ENCODE measurements at regions not wholly inside any gene's neighbourhood (a gene's known extent, or its start where the extent isn't known, plus 50 kb on each side); places are given as distances from the start of the nearest gene placed in this dataset.
"Not testable (repeated sequence)": the region's sequence is repeated elsewhere in the genome, so short reads cannot be mapped to it uniquely, and the experiment has no call there.

DNA sequence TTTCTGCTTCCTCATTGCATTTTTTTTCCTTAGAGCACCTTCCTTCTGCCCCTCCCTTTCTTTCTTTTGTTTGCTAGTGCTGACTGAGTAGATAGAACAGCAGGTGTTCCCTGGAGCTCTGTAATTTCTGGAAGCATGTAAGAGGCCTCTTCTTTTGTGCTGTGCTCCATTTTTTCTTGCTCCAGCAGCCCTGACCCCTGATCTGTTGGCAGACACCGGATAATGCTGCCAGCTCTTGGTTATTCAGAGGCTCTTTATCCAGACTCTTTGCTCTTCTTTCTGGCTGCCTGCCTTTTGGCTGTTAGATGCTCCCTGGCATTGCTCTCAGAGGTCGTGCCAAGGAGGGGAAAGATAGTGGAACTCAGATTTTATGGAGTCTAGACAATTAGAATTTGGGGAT lies 104.4 kb upstream of the RBMS3 start:
- no peak overlapping the region for H3K27ac ChIP-seq (ENCODE audit: low read length)
- H3K36me3 ChIP-seq (ENCODE audit: control insufficient read depth in 2 of 2, insufficient read depth in 2 of 2, low read length in 2 of 2), result no peaks in the 10 kb centered on the region
- no peaks in the 10 kb centered on the region for H3K9me3 ChIP-seq (ENCODE audit: control insufficient read depth in 2 of 2, low read length in 2 of 2)
- H3K4me1 ChIP-seq (ENCODE audit: control insufficient read depth, insufficient read depth, low read length), result no peaks in the 10 kb centered on the region
- H3K4me3 ChIP-seq (ENCODE audit: low read length in 2 of 2), result no peak overlapping the region
- H3K9ac ChIP-seq (ENCODE audit: low read length in 2 of 2), result no peak overlapping the region
- no peaks in the 10 kb centered on the region for H3K27me3 ChIP-seq (ENCODE audit: control insufficient read depth in 1 of 2, insufficient read depth in 2 of 2, low read length in 2 of 2)

DNA sequence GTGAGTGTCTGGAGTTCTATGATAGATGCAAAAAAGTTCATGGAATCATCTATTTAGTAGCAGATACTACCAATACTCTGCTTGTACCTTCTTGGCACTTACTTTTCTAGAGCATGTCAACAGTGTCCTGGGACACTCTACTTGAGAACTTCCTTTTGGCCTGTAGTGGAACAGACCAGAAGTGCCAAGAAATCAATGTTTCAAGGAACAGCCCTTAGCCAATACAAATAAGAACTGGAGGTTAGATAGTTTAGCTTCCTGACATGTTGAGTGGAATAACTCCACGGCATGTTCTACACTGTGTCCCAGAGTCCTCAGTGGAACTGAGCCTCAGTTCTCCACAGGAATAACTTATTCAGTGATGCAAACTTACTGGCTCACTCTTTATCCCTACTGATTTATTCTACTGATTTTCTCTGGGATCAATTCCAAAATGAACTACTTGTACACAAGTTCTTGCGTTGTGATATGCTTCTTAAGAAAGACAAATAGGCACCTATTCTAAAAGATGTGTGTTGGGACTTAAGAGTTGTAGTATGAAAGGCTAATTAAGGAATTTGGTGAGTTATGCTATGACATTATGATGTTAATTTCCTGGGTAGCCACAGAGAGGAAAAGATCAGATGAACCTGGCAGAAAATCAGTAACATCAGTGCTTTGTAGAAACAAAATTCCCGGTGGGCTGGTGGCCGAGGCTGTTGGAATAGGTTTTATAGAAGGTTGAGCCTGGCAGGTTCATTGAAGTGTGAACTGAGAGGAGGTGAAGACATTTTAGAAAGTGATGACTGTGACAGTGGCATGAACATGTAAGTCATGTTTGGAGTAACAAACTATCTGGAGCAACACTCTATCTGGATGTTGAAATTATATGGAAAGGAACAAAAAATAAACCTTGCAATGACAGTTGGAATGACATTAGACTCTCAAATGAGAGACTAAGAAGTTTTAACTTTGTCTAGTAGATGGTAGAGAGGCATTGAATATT lies 101.8 kb upstream of the RBMS3 start:
- no peaks in the 10 kb centered on the region for H3K27me3 ChIP-seq (ENCODE audit: control insufficient read depth in 1 of 2, insufficient read depth in 2 of 2, low read length in 2 of 2)
- H3K9ac ChIP-seq (ENCODE audit: low read length in 2 of 2), result no peak overlapping the region
- H3K4me3 ChIP-seq (ENCODE audit: low read length in 2 of 2), result no peak overlapping the region
- no peaks in the 10 kb centered on the region for H3K36me3 ChIP-seq (ENCODE audit: control insufficient read depth in 2 of 2, insufficient read depth in 2 of 2, low read length in 2 of 2)
- no peak overlapping the region for H3K27ac ChIP-seq (ENCODE audit: low read length)
- no peaks in the 10 kb centered on the region for H3K4me1 ChIP-seq (ENCODE audit: control insufficient read depth, insufficient read depth, low read length)
- H3K9me3 ChIP-seq (ENCODE audit: control insufficient read depth in 2 of 2, low read length in 2 of 2), result no peaks in the 10 kb centered on the region

DNA sequence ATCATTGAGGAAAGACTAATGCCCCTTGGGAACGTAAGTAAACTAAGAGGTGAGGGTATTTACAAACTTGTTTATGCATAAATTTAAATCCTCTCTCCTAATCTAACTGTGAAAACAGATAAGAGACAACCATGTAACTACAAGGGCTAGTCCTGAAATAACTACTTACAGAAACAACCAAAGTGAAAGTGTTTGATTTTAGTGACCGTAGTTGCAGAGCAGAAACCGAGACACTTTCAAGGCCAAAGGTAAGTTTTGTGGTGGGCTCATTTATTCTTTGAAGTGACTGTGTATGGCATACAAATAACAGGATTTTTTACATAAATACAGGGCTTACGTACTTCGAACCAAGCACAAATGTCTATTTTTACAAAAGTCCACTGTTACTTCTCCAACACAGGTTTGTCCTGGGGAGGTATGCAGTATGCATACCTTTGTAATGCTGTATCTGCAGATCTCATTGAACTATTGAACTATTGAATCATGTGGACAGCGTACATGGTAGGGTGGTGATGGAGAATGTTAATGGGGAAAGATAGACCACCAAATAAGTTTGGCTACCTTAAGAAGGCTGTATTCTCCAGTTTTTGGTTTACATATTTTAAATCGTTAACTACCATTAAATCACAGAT lies 99.6 kb upstream of the RBMS3 start:
- Histone ChIP-seq H3K4me1 (ENCODE audit: control insufficient read depth, insufficient read depth, low read length) (no peaks in the 10 kb centered on the region), H3K9ac (ENCODE audit: low read length in 2 of 2) (no peak overlapping the region), H3K9me3 (ENCODE audit: control insufficient read depth in 2 of 2, low read length in 2 of 2) (no peaks in the 10 kb centered on the region), H3K36me3 (ENCODE audit: control insufficient read depth in 2 of 2, insufficient read depth in 2 of 2, low read length in 2 of 2) (no peaks in the 10 kb centered on the region), H3K27ac (ENCODE audit: low read length) (no peak overlapping the region), H3K27me3 (ENCODE audit: control insufficient read depth in 1 of 2, insufficient read depth in 2 of 2, low read length in 2 of 2) (no peaks in the 10 kb centered on the region), H3K4me3 (ENCODE audit: low read length in 2 of 2) (no peak overlapping the region)

DNA sequence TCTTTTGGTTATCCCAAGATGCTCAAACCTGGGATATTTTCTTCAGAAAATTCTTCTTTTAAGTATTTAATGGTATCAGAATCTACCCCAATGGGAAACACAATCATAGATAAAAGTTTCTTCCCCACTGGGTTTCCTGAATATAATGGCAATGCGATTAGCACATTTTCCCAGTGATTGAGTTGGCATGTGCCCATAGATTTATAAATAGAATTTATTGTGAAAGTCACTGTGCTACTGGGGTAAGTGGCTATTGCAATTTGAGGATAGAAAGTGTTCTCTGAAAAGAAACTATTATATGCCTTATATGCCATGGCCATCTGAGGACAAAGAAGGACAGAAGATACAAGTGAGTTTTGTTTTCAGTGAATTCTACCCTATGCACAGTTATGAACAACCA lies 99.0 kb upstream of the RBMS3 start:
- H3K9ac ChIP-seq (ENCODE audit: low read length in 2 of 2), result no peak overlapping the region
- H3K4me1 ChIP-seq (ENCODE audit: control insufficient read depth, insufficient read depth, low read length), result no peaks in the 10 kb centered on the region
- H3K36me3 ChIP-seq (ENCODE audit: control insufficient read depth in 2 of 2, insufficient read depth in 2 of 2, low read length in 2 of 2), result no peaks in the 10 kb centered on the region
- no peaks in the 10 kb centered on the region for H3K27me3 ChIP-seq (ENCODE audit: control insufficient read depth in 1 of 2, insufficient read depth in 2 of 2, low read length in 2 of 2)
- H3K4me3 ChIP-seq (ENCODE audit: low read length in 2 of 2), result no peak overlapping the region
- no peak overlapping the region for H3K27ac ChIP-seq (ENCODE audit: low read length)
- no peaks in the 10 kb centered on the region for H3K9me3 ChIP-seq (ENCODE audit: control insufficient read depth in 2 of 2, low read length in 2 of 2)

DNA sequence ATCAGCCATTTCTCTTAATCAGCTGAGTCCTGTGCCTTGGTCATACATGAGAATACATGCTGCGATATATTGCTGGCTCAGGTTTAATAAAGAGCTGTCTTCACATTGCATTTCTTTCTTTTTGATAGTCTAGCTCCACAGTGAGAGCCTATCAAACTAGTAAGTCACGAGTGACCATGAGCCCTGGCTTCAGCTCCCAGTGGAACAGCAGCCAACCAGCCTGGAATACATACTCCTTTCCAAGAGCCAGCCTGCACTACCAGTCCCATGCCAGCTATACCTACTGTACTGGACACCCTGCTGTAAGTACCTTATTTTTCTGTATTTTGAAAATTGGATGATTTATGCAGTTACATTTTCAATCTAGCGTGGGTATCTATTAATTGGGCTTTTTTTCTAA lies 98.0 kb upstream of the RBMS3 start:
- H3K36me3 ChIP-seq (ENCODE audit: control insufficient read depth in 2 of 2, insufficient read depth in 2 of 2, low read length in 2 of 2); H3K27ac ChIP-seq (ENCODE audit: low read length); H3K9me3 ChIP-seq (ENCODE audit: control insufficient read depth in 2 of 2, low read length in 2 of 2); H3K9ac ChIP-seq (ENCODE audit: low read length in 2 of 2); H3K4me1 ChIP-seq (ENCODE audit: control insufficient read depth, insufficient read depth, low read length); H3K27me3 ChIP-seq (ENCODE audit: control insufficient read depth in 1 of 2, insufficient read depth in 2 of 2, low read length in 2 of 2); H3K4me3 ChIP-seq (ENCODE audit: low read length in 2 of 2): not testable (repeated sequence)

DNA sequence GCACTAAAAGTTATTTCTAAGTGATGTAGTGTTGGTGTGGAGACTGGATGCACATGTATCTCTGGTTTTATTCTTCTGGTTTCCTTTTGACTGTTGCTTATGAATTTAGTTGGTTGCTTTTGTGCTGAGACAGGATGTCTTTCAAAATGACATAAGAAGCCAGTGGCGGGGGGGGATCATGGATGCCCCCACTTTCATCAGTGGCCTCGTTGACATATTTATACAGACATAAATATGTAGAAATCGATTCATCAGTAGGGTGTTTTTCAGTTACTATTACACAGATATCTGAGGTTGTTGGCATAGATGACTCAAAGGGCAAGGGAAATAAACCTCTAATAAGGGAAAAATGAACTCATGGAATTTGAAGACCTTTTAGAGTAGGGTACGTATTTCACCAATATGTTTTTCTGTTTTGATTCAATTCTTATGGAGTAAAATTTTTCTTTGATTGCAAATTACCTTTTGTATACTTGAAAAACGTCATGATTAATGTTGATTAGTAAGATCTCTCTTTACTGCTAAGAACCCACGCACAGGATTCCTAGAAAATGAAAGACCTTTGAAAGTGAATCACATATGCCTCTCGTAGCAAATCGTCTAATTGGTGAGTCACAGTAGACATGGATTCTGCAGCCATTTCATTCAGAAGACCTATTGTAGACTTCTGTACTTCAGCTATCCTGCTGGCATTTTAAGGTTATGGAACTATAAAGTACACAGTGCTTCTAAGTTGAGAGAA lies 97.4 kb upstream of the RBMS3 start:
- no peak overlapping the region for H3K27ac ChIP-seq (ENCODE audit: low read length)
- no peak overlapping the region for H3K9ac ChIP-seq (ENCODE audit: low read length in 2 of 2)
- H3K4me1 ChIP-seq (ENCODE audit: control insufficient read depth, insufficient read depth, low read length), result no peaks in the 10 kb centered on the region
- no peak overlapping the region for H3K4me3 ChIP-seq (ENCODE audit: low read length in 2 of 2)
- no peaks in the 10 kb centered on the region for H3K36me3 ChIP-seq (ENCODE audit: control insufficient read depth in 2 of 2, insufficient read depth in 2 of 2, low read length in 2 of 2)
- H3K27me3 ChIP-seq (ENCODE audit: control insufficient read depth in 1 of 2, insufficient read depth in 2 of 2, low read length in 2 of 2), result no peaks in the 10 kb centered on the region
- H3K9me3 ChIP-seq (ENCODE audit: control insufficient read depth in 2 of 2, low read length in 2 of 2), result no peaks in the 10 kb centered on the region

DNA sequence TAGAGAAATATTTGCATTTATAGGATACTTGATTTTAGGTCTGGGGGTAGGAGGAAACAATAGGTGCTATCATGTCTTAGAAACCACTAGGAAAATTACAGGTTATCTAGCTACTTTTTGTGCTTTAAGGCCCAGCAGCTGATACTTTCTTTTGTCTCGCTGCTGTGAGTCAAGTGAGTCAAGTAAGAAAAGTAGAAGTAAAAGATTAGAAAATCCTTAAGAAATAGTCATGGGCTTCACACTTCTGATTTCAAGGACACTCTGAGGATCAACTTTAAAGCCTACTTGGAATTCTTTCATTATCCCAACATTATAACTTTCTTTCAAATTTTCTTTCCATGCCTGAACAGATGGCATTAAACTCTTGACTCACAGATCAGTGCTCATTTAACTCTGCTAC lies 95.2 kb upstream of the RBMS3 start:
- Histone ChIP-seq H3K9ac (ENCODE audit: low read length in 2 of 2) (no peak overlapping the region), H3K36me3 (ENCODE audit: control insufficient read depth in 2 of 2, insufficient read depth in 2 of 2, low read length in 2 of 2) (no peaks in the 10 kb centered on the region), H3K4me1 (ENCODE audit: control insufficient read depth, insufficient read depth, low read length) (no peaks in the 10 kb centered on the region), H3K4me3 (ENCODE audit: low read length in 2 of 2) (no peak overlapping the region), H3K9me3 (ENCODE audit: control insufficient read depth in 2 of 2, low read length in 2 of 2) (no peaks in the 10 kb centered on the region), H3K27me3 (ENCODE audit: control insufficient read depth in 1 of 2, insufficient read depth in 2 of 2, low read length in 2 of 2) (no peaks in the 10 kb centered on the region), H3K27ac (ENCODE audit: low read length) (no peak overlapping the region)

DNA sequence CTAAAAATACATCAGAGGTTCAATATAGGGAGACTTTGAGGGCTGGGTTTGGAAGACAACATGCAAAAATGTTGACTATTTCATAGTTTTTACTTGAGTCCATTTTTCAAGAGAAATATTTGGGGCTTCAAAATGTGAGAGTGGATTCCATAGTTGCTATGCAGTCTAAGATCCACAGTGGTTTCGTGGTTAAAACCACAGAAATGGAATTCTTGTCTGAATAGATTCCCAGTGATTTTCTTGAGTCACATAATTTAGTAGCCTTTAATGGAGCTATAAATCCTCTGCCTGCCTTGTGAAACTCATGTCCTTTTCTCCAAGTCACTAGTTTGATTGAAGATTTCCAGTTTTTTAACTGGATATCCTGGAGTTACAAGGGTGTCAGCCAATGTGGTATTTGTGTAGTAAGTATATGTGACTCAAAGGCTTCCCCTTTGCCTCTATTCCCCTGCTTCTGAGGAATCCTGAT lies 94.7 kb upstream of the RBMS3 start:
- Histone ChIP-seq H3K4me3 (ENCODE audit: low read length in 2 of 2) (no peak overlapping the region), H3K9me3 (ENCODE audit: control insufficient read depth in 2 of 2, low read length in 2 of 2) (no peaks in the 10 kb centered on the region), H3K9ac (ENCODE audit: low read length in 2 of 2) (no peak overlapping the region), H3K27me3 (ENCODE audit: control insufficient read depth in 1 of 2, insufficient read depth in 2 of 2, low read length in 2 of 2) (no peaks in the 10 kb centered on the region), H3K27ac (ENCODE audit: low read length) (no peak overlapping the region), H3K36me3 (ENCODE audit: control insufficient read depth in 2 of 2, insufficient read depth in 2 of 2, low read length in 2 of 2) (no peaks in the 10 kb centered on the region), H3K4me1 (ENCODE audit: control insufficient read depth, insufficient read depth, low read length) (no peaks in the 10 kb centered on the region)

DNA sequence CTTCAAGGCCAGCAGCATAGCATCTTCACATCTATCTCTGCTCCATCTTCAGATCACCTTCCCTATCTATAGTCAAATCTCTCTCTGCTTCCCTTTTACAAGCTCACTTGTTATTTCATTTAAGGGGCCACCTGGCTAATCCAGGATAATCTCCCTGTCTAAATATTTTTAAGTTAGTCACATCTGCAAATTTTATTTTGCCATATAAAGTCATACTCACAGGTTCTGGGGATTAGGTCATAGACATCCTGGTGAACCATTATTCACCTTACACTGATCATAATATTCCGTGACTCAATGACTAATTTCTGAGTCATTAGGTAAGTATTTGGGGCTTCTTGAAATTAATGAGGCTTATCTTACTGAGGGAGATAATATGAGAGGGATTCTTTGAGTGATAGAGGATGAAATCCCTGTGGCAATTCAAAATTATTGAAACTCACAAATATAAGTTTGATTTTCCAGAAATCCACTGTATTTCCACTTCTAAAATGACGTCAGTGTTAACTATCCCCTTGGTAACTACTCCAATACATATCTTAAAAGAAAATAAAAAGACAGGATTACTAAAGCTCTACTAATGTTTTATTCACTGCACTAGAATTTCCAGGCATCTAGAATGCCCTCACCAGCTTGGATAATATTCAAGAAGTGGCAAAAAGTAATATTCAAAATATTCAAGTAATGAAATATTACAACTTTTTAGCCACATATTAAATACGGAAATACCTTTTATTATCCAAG lies 93.7 kb upstream of the RBMS3 start:
- no peaks in the 10 kb centered on the region for H3K27me3 ChIP-seq (ENCODE audit: control insufficient read depth in 1 of 2, insufficient read depth in 2 of 2, low read length in 2 of 2)
- H3K9ac ChIP-seq (ENCODE audit: low read length in 2 of 2), result no peak overlapping the region
- no peaks in the 10 kb centered on the region for H3K9me3 ChIP-seq (ENCODE audit: control insufficient read depth in 2 of 2, low read length in 2 of 2)
- H3K4me1 ChIP-seq (ENCODE audit: control insufficient read depth, insufficient read depth, low read length), result no peaks in the 10 kb centered on the region
- no peak overlapping the region for H3K4me3 ChIP-seq (ENCODE audit: low read length in 2 of 2)
- no peak overlapping the region for H3K27ac ChIP-seq (ENCODE audit: low read length)
- no peaks in the 10 kb centered on the region for H3K36me3 ChIP-seq (ENCODE audit: control insufficient read depth in 2 of 2, insufficient read depth in 2 of 2, low read length in 2 of 2)

DNA sequence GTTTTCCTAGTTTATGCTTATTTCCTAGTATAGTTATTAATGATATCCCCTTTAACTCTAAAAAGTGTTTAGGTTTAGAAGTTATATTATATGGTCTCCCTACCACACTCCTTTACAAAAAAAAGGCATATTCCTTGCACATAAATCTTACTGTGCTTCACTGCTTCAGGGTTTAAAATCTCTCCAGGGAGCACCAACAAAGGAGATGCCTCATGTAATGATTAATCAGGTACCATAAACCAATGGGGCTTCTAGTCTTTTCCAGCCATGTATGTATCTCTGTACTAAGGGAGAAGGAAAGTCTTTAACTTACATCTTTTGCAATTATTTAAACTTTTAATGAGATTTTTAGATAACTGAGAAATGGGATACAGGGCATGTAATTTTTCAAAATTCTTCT lies 91.5 kb upstream of the RBMS3 start:
- no peaks in the 10 kb centered on the region for H3K27me3 ChIP-seq (ENCODE audit: control insufficient read depth in 1 of 2, insufficient read depth in 2 of 2, low read length in 2 of 2)
- no peaks in the 10 kb centered on the region for H3K4me1 ChIP-seq (ENCODE audit: control insufficient read depth, insufficient read depth, low read length)
- H3K36me3 ChIP-seq (ENCODE audit: control insufficient read depth in 2 of 2, insufficient read depth in 2 of 2, low read length in 2 of 2), result no peaks in the 10 kb centered on the region
- H3K9ac ChIP-seq (ENCODE audit: low read length in 2 of 2), result no peak overlapping the region
- no peak overlapping the region for H3K4me3 ChIP-seq (ENCODE audit: low read length in 2 of 2)
- no peak overlapping the region for H3K27ac ChIP-seq (ENCODE audit: low read length)
- H3K9me3 ChIP-seq (ENCODE audit: control insufficient read depth in 2 of 2, low read length in 2 of 2), result no peaks in the 10 kb centered on the region

All from stomach smooth muscle (tissue), 2 donors.